ENCODE measurements at regions not wholly inside any gene's neighbourhood (a gene's known extent, or its start where the extent isn't known, plus 50 kb on each side); places are given as distances from the start of the nearest gene placed in this dataset.

DNA sequence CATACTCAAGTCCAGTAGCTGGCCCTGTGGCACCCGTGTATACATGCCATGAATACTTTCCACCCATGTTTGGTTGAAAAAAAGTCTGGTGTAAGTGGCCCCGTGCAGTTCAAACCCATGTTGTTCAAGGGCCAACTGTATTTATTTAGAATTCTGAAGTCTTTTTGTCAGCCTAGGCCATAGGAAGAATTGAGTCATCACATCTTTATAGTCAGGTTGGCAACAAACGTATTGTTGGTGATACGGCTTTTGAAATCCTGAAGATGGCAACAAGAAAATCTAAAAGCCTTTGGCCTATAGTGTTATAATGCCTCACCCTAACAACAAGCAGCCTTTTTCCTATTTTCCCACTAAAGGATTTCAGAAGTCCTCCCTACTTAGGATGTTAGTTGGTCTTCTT, 363.6 kb downstream of the PLPP3 start:
- TF ChIP-seq, protein P1, sequence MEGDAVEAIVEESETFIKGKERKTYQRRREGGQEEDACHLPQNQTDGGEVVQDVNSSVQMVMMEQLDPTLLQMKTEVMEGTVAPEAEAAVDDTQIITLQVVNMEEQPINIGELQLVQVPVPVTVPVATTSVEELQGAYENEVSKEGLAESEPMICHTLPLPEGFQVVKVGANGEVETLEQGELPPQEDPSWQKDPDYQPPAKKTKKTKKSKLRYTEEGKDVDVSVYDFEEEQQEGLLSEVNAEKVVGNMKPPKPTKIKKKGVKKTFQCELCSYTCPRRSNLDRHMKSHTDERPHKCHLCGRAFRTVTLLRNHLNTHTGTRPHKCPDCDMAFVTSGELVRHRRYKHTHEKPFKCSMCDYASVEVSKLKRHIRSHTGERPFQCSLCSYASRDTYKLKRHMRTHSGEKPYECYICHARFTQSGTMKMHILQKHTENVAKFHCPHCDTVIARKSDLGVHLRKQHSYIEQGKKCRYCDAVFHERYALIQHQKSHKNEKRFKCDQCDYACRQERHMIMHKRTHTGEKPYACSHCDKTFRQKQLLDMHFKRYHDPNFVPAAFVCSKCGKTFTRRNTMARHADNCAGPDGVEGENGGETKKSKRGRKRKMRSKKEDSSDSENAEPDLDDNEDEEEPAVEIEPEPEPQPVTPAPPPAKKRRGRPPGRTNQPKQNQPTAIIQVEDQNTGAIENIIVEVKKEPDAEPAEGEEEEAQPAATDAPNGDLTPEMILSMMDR (IDR thresholded peaks at IDR 0.05; ENCODE audit: low read length): no peak
- TF ChIP-seq EZH2 (IDR thresholded peaks at IDR 0.05; ENCODE audit: borderline replicate concordance, low read length): no peak
- Histone ChIP-seq H4K20me1 (ENCODE audit: insufficient read depth, low read length) (no peaks in the 10 kb centered on the region), H3K27me3 (ENCODE audit: insufficient read depth, low read length) (no peaks in the 10 kb centered on the region), H3K4me1 (ENCODE audit: insufficient read depth, low read length, severe bottlenecking) (no peaks in the 10 kb centered on the region), H3F3A (ENCODE audit: insufficient read depth, low read length) (no peaks in the 10 kb centered on the region), H3K79me2 (ENCODE audit: insufficient read depth, low read length) (no peaks in the 10 kb centered on the region), H3K9me2 (ENCODE audit: low read depth, low read length) (no peaks in the 10 kb centered on the region), H3K9ac (ENCODE audit: low read length) (no peak overlapping the region), H3K36me3 (ENCODE audit: insufficient read depth, low read length) (no peaks in the 10 kb centered on the region), H3K9me3 (ENCODE audit: low read length) (no peaks in the 10 kb centered on the region), H3K4me2 (ENCODE audit: low read length) (no peak overlapping the region), H3K27ac (ENCODE audit: low read depth, low read length, poor library complexity, severe bottlenecking) (no peak overlapping the region), H2AFZ (ENCODE audit: low read length) (no peak overlapping the region), H3K4me3 (ENCODE audit: low read depth, low read length, poor library complexity, severe bottlenecking) (no peak overlapping the region)

DNA sequence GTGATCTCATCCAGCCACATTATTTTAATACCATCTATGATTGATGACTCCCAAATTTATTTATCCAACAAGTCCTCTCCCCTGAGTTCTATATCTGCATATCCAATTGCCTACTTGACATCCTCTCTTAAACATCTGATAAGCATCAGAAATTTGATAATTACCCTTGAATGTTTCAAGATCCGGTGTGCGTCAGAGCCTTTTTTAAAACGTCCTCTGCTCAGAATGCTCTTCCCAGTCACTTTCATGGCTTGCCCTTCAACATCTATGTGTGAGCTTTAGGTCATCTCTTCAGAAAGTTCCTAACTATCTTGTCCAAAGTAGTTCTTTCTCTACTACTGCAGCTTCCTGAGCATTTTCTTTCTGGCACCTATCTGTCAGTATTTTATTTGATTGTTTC, 364.3 kb downstream of the PLPP3 start:
- Histone ChIP-seq H3F3A (ENCODE audit: insufficient read depth, low read length) (no peaks in the 10 kb centered on the region), H3K4me1 (ENCODE audit: insufficient read depth, low read length, severe bottlenecking) (no peaks in the 10 kb centered on the region), H3K9ac (ENCODE audit: low read length) (no peak overlapping the region), H3K36me3 (ENCODE audit: insufficient read depth, low read length) (no peaks in the 10 kb centered on the region), H3K27ac (ENCODE audit: low read depth, low read length, poor library complexity, severe bottlenecking) (no peak overlapping the region), H3K79me2 (ENCODE audit: insufficient read depth, low read length) (no peaks in the 10 kb centered on the region), H3K4me2 (ENCODE audit: low read length) (no peak overlapping the region), H3K27me3 (ENCODE audit: insufficient read depth, low read length) (no peaks in the 10 kb centered on the region), H3K4me3 (ENCODE audit: low read depth, low read length, poor library complexity, severe bottlenecking) (no peak overlapping the region), H3K9me3 (ENCODE audit: low read length) (no peaks in the 10 kb centered on the region), H4K20me1 (ENCODE audit: insufficient read depth, low read length) (no peaks in the 10 kb centered on the region), H3K9me2 (ENCODE audit: low read depth, low read length) (no peaks in the 10 kb centered on the region), H2AFZ (ENCODE audit: low read length) (no peak overlapping the region)
- TF ChIP-seq, protein P1 (IDR thresholded peaks at IDR 0.05; ENCODE audit: low read length): no peak
- TF ChIP-seq EZH2 (IDR thresholded peaks at IDR 0.05; ENCODE audit: borderline replicate concordance, low read length): no peak

DNA sequence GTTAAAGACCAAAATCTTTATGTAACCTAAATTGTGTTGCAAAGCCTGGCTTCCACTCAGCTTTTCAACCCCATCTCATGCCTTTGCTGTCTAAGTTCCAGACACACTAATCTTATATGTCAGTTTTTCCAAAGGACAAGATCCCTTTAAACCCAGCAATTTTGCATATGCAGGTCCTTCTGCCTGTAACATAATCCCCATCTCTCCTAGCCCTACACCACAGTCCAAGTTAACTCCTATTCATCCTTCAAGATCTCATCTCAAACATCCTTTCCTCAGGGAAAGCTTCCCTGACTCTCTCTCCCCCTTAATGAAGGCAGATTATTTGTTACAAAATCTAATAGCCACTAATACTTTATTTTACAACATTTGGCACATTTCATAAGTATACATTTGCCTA, 366.3 kb downstream of the PLPP3 start:
- Histone ChIP-seq H3K4me2 (ENCODE audit: low read length) (no peak overlapping the region), H3K27me3 (ENCODE audit: insufficient read depth, low read length) (no peaks in the 10 kb centered on the region)
- TF ChIP-seq, protein P1 (IDR thresholded peaks at IDR 0.05; ENCODE audit: low read length): no peak
- TF ChIP-seq EZH2 (IDR thresholded peaks at IDR 0.05; ENCODE audit: borderline replicate concordance, low read length): no peak

More for the DNA sequence above, 366.3 kb downstream of the PLPP3 start:
- no peaks in the 10 kb centered on the region for H3K4me1 ChIP-seq (ENCODE audit: insufficient read depth, low read length, severe bottlenecking)
- H3K27ac ChIP-seq (ENCODE audit: low read depth, low read length, poor library complexity, severe bottlenecking): no peak overlapping the region
- no peaks in the 10 kb centered on the region for H3K9me2 ChIP-seq (ENCODE audit: low read depth, low read length)
- H3K79me2 ChIP-seq (ENCODE audit: insufficient read depth, low read length): no peaks in the 10 kb centered on the region
- no peak overlapping the region for H3K4me3 ChIP-seq (ENCODE audit: low read depth, low read length, poor library complexity, severe bottlenecking)
- no peaks in the 10 kb centered on the region for H3K36me3 ChIP-seq (ENCODE audit: insufficient read depth, low read length)
- no peaks in the 10 kb centered on the region for H4K20me1 ChIP-seq (ENCODE audit: insufficient read depth, low read length)
- no peak overlapping the region for H2AFZ ChIP-seq (ENCODE audit: low read length)
- no peaks in the 10 kb centered on the region for H3F3A ChIP-seq (ENCODE audit: insufficient read depth, low read length)
- H3K9ac ChIP-seq (ENCODE audit: low read length): no peak overlapping the region
- no peaks in the 10 kb centered on the region for H3K9me3 ChIP-seq (ENCODE audit: low read length)
